RWPE1 (cell line): ENCODE measurements at regions not wholly inside any gene's neighbourhood (a gene's known extent, or its start where the extent isn't known, plus 50 kb on each side); places are given as distances from the start of the nearest gene placed in this dataset.

ENCODE experiments used
- CTCF ChIA-PET: fragments of 350-600 bp; sonication (Branson Sonifier 250); formaldehyde crosslinking; extraction: SDS; loops from one replicate; lab custom pipeline; 2021; lab: Yijun Ruan, JAX
- POLR2A ChIA-PET: fragments of 400-600 bp; formaldehyde crosslinking; extraction: SDS; loops from one replicate; lab custom pipeline; 2020; ENCODE audit warnings: antibody characterized with exemption; ENCODE audit not compliant: low non-redundant PET; lab: Yijun Ruan, JAX
- DNase-seq: peaks from one replicate; pipeline ENCODE4 v3.0.0; 2012; ENCODE audit warnings: low spot score
- H3K27ac ChIP-seq: fragments of 450-650 bp; 2 replicates; pipeline ENCODE4 v1.5.1; 2017
- TF ChIP-seq, protein P1 (sequence below): fragments of 450-650 bp; conservative IDR thresholded peaks from 2 replicates; pipeline ENCODE4 v1.5.1; 2017; ENCODE audit warnings: low read depth, mild to moderate bottlenecking

GRCh38 chr19:28076628-28077027 lies 1136.3 kb downstream of the UQCRFS1 start:
- ChIA-PET CTCF (no interaction called here), POLR2A (no interaction called here)
- DNase-seq, result no peak
- TF ChIP-seq, protein P1, sequence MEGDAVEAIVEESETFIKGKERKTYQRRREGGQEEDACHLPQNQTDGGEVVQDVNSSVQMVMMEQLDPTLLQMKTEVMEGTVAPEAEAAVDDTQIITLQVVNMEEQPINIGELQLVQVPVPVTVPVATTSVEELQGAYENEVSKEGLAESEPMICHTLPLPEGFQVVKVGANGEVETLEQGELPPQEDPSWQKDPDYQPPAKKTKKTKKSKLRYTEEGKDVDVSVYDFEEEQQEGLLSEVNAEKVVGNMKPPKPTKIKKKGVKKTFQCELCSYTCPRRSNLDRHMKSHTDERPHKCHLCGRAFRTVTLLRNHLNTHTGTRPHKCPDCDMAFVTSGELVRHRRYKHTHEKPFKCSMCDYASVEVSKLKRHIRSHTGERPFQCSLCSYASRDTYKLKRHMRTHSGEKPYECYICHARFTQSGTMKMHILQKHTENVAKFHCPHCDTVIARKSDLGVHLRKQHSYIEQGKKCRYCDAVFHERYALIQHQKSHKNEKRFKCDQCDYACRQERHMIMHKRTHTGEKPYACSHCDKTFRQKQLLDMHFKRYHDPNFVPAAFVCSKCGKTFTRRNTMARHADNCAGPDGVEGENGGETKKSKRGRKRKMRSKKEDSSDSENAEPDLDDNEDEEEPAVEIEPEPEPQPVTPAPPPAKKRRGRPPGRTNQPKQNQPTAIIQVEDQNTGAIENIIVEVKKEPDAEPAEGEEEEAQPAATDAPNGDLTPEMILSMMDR, result no peak
- H3K27ac ChIP-seq, result no peak overlapping the region

- TF ChIP-seq, protein P1, result no peak
- ChIA-PET POLR2A (no interaction called here), CTCF (no interaction called here)
- no peak overlapping the region for H3K27ac ChIP-seq
- no peak for DNase-seq
Observed at GRCh38 chr19:28075229-28075628, 1137.7 kb downstream of the UQCRFS1 start.

DNA sequence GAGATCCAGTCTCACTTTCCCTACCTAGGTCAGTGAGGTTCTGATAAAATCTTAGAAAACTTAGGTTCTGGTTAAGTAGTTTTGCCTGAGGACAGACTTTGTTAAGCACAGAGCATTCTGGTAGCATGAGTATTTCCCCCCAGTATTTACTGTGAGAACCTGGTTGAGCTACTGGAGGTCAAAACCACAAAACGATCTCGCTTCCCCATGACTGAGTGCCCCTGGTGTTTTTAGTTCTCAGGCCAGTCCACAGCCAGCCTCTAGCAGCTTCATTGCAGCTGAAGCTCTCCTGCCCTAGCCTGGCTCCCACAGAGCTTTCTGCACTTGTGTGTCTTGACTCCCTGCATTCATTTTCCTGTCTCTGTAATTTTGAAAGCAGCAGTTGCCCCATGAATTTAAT lies 1138.2 kb downstream of the UQCRFS1 start:
- CTCF ChIA-PET, result no interaction called here
- no peak overlapping the region for H3K27ac ChIP-seq
- TF ChIP-seq, protein P1, result no peak
- POLR2A ChIA-PET, result no interaction called here
- DNase-seq, result no peak

GRCh38 chr19:28067882-28068281 lies 1145.1 kb downstream of the UQCRFS1 start:
- H3K27ac ChIP-seq, result no peak overlapping the region
- ChIA-PET POLR2A (no interaction called here), CTCF (interaction anchor here (0.7 kb wide), 1 partner anchor 64 kb away, joined by 3 read pairs; no protein-coding TSS in a partner anchor)
- TF ChIP-seq, protein P1, result no peak
- DNase-seq, result no peak

GRCh38 chr19:28066988-28067387 lies 1146.0 kb downstream of the UQCRFS1 start:
- POLR2A ChIA-PET, result no interaction called here
- CTCF ChIA-PET, result no interaction called here
- H3K27ac ChIP-seq, result no peak overlapping the region
- TF ChIP-seq, protein P1, result no peak
- DNase-seq, result no peak

DNA sequence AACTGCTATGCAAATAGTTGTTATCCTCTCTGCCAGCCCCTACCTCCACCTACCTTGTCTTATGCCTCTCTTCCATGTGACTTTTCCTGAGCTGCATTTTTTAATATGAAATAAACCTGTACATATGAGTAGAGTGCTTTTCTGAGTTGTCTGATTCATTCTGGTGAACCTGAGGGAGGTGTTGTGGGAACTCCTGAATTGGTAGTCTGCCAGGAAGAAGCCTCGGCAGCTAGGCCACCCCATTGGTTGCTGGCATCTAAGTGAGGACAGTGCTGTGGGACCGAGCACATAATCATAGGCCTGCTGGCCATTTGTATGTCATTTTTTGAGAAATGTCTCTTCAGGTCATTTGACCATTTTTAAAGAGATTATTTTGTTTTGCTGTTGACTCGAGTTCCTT lies 1146.8 kb downstream of the UQCRFS1 start:
- DNase-seq, result no peak
- ChIA-PET CTCF (no interaction called here), POLR2A (no interaction called here)
- H3K27ac ChIP-seq, result no peak overlapping the region
- TF ChIP-seq, protein P1, result no peak
